ENCODE measurements at regions not wholly inside any gene's neighbourhood (a gene's known extent, or its start where the extent isn't known, plus 50 kb on each side); places are given as distances from the start of the nearest gene placed in this dataset.
"Not testable (repeated sequence)": the region's sequence is repeated elsewhere in the genome, so short reads cannot be mapped to it uniquely, and the experiment has no call there.

GRCh38 chr10:30744106-30744505 lies 114.6 kb upstream of the LYZL2 start:
- no peaks in the 10 kb centered on the region for H3K27me3 ChIP-seq
- no peaks in the 10 kb centered on the region for H3K36me3 ChIP-seq
- no peak overlapping the region for H3K4me3 ChIP-seq
- H3K4me1 ChIP-seq (ENCODE audit: low read depth): no peaks in the 10 kb centered on the region
- DNase-seq (ENCODE audit: low read depth in 1 of 2, low spot score in 1 of 2): no peak
- TF ChIP-seq CTCF (IDR thresholded peaks at IDR 0.05; ENCODE audit: low read depth, low read length): no peak
- no peak overlapping the region for H3K27ac ChIP-seq
- H3K9me3 ChIP-seq (ENCODE audit: low read depth): no peaks in the 10 kb centered on the region

- no peaks in the 10 kb centered on the region for H3K4me1 ChIP-seq (ENCODE audit: low read depth)
- H3K27ac ChIP-seq: no peak overlapping the region
- DNase-seq (ENCODE audit: low read depth in 1 of 2, low spot score in 1 of 2): no peak
- H3K9me3 ChIP-seq (ENCODE audit: low read depth): no peaks in the 10 kb centered on the region
- no peaks in the 10 kb centered on the region for H3K36me3 ChIP-seq
- H3K4me3 ChIP-seq: no peak overlapping the region
- no peak for TF ChIP-seq CTCF (IDR thresholded peaks at IDR 0.05; ENCODE audit: low read depth, low read length)
- no peaks in the 10 kb centered on the region for H3K27me3 ChIP-seq
Measured at GRCh38 chr10:30743586-30743985, 114.0 kb upstream of the LYZL2 start.

GRCh38 chr10:30742471-30742870 lies 112.9 kb upstream of the LYZL2 start:
- Histone ChIP-seq H3K27me3 (no peaks in the 10 kb centered on the region), H3K9me3 (ENCODE audit: low read depth) (no peaks in the 10 kb centered on the region), H3K36me3 (no peaks in the 10 kb centered on the region), H3K27ac (no peak overlapping the region), H3K4me1 (ENCODE audit: low read depth) (no peaks in the 10 kb centered on the region), H3K4me3 (no peak overlapping the region)
- no peak for TF ChIP-seq CTCF (IDR thresholded peaks at IDR 0.05; ENCODE audit: low read depth, low read length)
- no peak for DNase-seq (ENCODE audit: low read depth in 1 of 2, low spot score in 1 of 2)

- H3K36me3 ChIP-seq; H3K4me3 ChIP-seq; H3K9me3 ChIP-seq (ENCODE audit: low read depth); DNase-seq (ENCODE audit: low read depth in 1 of 2, low spot score in 1 of 2); H3K27me3 ChIP-seq; H3K27ac ChIP-seq; H3K4me1 ChIP-seq (ENCODE audit: low read depth): not testable (repeated sequence)
Measured at GRCh38 chr10:30740774-30741173, 111.2 kb upstream of the LYZL2 start.

- Histone ChIP-seq H3K4me1 (ENCODE audit: low read depth) (no peaks in the 10 kb centered on the region), H3K27me3 (no peaks in the 10 kb centered on the region), H3K4me3 (no peak overlapping the region), H3K27ac (no peak overlapping the region), H3K9me3 (ENCODE audit: low read depth) (no peaks in the 10 kb centered on the region), H3K36me3 (no peaks in the 10 kb centered on the region)
- no peak for TF ChIP-seq CTCF (IDR thresholded peaks at IDR 0.05; ENCODE audit: low read depth, low read length)
- DNase-seq (ENCODE audit: low read depth in 1 of 2, low spot score in 1 of 2): no peak
Measured at GRCh38 chr10:30738416-30738815, 108.9 kb upstream of the LYZL2 start.

- Histone ChIP-seq H3K27me3 (no peaks in the 10 kb centered on the region), H3K9me3 (ENCODE audit: low read depth) (no peaks in the 10 kb centered on the region), H3K36me3 (no peaks in the 10 kb centered on the region), H3K27ac (no peak overlapping the region), H3K4me3 (no peak overlapping the region), H3K4me1 (ENCODE audit: low read depth) (no peaks in the 10 kb centered on the region)
- TF ChIP-seq CTCF (IDR thresholded peaks at IDR 0.05; ENCODE audit: low read depth, low read length): no peak
- DNase-seq (ENCODE audit: low read depth in 1 of 2, low spot score in 1 of 2): no peak
Measured at GRCh38 chr10:30737931-30738391, 108.4 kb upstream of the LYZL2 start.
